Fibroblast of villous mesenchyme (primary cell): ENCODE measurements at regions not wholly inside any gene's neighbourhood (a gene's known extent, or its start where the extent isn't known, plus 50 kb on each side); places are given as distances from the start of the nearest gene placed in this dataset.

ENCODE experiments used
- DNase-seq: peaks from one replicate; pipeline ENCODE4 v3.0.0-alpha.2; 2010; ENCODE audit warnings: low read depth
- H3K4me3 ChIP-seq: 2 replicates; pipeline ENCODE4 v1.5.1; 2011; ENCODE audit warnings: low read depth, mild to moderate bottlenecking, low read length
- TF ChIP-seq, protein P1 (sequence below): IDR thresholded peaks from 2 replicates; pipeline ENCODE4 v1.5.1; 2012; ENCODE audit warnings: low read depth, mild to moderate bottlenecking, low read length; ENCODE audit not compliant: insufficient read depth

GRCh38 chr6:105573556-105573955 lies 170.7 kb upstream of the PREP start:
- TF ChIP-seq, protein P1, sequence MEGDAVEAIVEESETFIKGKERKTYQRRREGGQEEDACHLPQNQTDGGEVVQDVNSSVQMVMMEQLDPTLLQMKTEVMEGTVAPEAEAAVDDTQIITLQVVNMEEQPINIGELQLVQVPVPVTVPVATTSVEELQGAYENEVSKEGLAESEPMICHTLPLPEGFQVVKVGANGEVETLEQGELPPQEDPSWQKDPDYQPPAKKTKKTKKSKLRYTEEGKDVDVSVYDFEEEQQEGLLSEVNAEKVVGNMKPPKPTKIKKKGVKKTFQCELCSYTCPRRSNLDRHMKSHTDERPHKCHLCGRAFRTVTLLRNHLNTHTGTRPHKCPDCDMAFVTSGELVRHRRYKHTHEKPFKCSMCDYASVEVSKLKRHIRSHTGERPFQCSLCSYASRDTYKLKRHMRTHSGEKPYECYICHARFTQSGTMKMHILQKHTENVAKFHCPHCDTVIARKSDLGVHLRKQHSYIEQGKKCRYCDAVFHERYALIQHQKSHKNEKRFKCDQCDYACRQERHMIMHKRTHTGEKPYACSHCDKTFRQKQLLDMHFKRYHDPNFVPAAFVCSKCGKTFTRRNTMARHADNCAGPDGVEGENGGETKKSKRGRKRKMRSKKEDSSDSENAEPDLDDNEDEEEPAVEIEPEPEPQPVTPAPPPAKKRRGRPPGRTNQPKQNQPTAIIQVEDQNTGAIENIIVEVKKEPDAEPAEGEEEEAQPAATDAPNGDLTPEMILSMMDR = no peak
- DNase-seq = no peak
- no peak overlapping the region for H3K4me3 ChIP-seq

- H3K4me3 ChIP-seq = no peak overlapping the region
- DNase-seq = no peak
- TF ChIP-seq, protein P1 = no peak
Measured at GRCh38 chr6:105573138-105573537, 170.3 kb upstream of the PREP start.

GRCh38 chr6:105570416-105570815 lies 167.5 kb upstream of the PREP start:
- H3K4me3 ChIP-seq = no peak overlapping the region
- DNase-seq = no peak
- TF ChIP-seq, protein P1 = no peak

DNA sequence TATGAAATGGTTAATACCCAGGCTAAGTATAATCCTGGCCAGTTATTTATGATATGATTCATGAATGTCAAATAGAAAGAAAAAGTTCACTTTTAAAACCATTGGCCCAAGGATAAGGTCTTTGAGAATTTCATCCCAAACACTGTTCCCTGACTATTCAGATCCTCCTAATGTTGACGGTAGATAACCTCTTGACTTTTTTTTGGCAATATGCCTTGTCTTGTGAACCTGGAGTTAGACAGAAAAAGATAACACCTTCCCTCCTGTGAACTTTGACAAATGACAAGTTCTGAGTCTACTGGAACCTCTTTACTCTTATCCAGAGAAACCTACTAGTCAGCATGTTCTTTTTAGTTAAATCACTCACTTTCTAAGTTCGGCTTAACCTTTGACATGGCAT lies 166.8 kb upstream of the PREP start:
- TF ChIP-seq, protein P1 = no peak
- DNase-seq = peak; percentile 48

DNA sequence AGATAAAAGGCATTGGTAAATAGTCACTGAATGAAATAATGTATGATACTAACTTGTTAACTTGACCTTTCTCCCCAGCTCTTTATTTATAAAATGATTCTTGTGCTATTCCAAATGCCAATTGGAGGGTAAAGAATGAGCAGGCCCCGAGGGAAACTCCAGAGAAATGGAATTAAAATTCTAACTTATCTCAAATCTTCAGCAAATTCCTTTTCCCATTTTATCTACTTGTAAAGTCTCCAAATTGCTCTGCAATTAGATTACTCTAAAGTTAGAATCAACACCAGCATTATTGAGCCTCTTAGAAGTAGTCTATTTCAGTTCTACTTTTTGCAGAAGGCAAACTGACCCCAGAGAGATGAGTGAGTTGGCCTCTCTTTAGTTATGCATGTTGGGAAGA lies 165.9 kb upstream of the PREP start:
- no peak for DNase-seq
- TF ChIP-seq, protein P1 = no peak
- H3K4me3 ChIP-seq = no peak overlapping the region

More for the DNA sequence above, 166.8 kb upstream of the PREP start:
- no peak overlapping the region for H3K4me3 ChIP-seq

GRCh38 chr6:105568142-105568541 lies 165.3 kb upstream of the PREP start:
- TF ChIP-seq, protein P1 = no peak
- no peak overlapping the region for H3K4me3 ChIP-seq
- DNase-seq = no peak

- DNase-seq = no peak
- TF ChIP-seq, protein P1 = no peak
- no peak overlapping the region for H3K4me3 ChIP-seq
Measured at GRCh38 chr6:105567140-105567539, 164.3 kb upstream of the PREP start.
